ENCODE measurements at regions not wholly inside any gene's neighbourhood (a gene's known extent, or its start where the extent isn't known, plus 50 kb on each side); places are given as distances from the start of the nearest gene placed in this dataset.

- intact Hi-C loops (cut with DNase I): no loop called here
- Histone ChIP-seq H3K27me3 (ENCODE audit: control insufficient read depth, insufficient read depth, low read length) (no peaks in the 10 kb centered on the region), H3K36me3 (ENCODE audit: control insufficient read depth in 2 of 3, insufficient read depth in 3 of 3, low read length in 3 of 3) (no peaks in the 10 kb centered on the region), H3K9me3 (ENCODE audit: control insufficient read depth in 2 of 3, insufficient read depth in 1 of 3, low read length in 3 of 3) (no peaks in the 10 kb centered on the region), H3K27ac (ENCODE audit: low read depth in 2 of 2, low read length in 2 of 2) (no peak overlapping the region), H3K4me1 (ENCODE audit: control insufficient read depth in 2 of 3, insufficient read depth in 2 of 3, low read depth in 1 of 3, low read length in 3 of 3) (no peaks in the 10 kb centered on the region), H3K4me3 (ENCODE audit: low read length in 3 of 3) (no peak overlapping the region), H3K9ac (ENCODE audit: low read length in 3 of 3) (no peak overlapping the region)
- FAIRE-seq (no peak), DNase-seq (no peak)
- TF ChIP-seq, protein P1, sequence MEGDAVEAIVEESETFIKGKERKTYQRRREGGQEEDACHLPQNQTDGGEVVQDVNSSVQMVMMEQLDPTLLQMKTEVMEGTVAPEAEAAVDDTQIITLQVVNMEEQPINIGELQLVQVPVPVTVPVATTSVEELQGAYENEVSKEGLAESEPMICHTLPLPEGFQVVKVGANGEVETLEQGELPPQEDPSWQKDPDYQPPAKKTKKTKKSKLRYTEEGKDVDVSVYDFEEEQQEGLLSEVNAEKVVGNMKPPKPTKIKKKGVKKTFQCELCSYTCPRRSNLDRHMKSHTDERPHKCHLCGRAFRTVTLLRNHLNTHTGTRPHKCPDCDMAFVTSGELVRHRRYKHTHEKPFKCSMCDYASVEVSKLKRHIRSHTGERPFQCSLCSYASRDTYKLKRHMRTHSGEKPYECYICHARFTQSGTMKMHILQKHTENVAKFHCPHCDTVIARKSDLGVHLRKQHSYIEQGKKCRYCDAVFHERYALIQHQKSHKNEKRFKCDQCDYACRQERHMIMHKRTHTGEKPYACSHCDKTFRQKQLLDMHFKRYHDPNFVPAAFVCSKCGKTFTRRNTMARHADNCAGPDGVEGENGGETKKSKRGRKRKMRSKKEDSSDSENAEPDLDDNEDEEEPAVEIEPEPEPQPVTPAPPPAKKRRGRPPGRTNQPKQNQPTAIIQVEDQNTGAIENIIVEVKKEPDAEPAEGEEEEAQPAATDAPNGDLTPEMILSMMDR (IDR thresholded peaks at IDR 0.05; ENCODE audit: borderline replicate concordance, extremely low read depth, insufficient read depth): no peak
Measured at GRCh38 chrY:16562491-16562890, 1317.5 kb downstream of the CDY2B start.

GRCh38 chrY:16522021-16522420 lies 1358.0 kb downstream of the CDY2B start:
- TF ChIP-seq, protein P1 (IDR thresholded peaks at IDR 0.05; ENCODE audit: borderline replicate concordance, extremely low read depth, insufficient read depth): no peak
- H3K9ac ChIP-seq (ENCODE audit: low read length in 3 of 3): no peak overlapping the region
- no peaks in the 10 kb centered on the region for H3K36me3 ChIP-seq (ENCODE audit: control insufficient read depth in 2 of 3, insufficient read depth in 3 of 3, low read length in 3 of 3)
- H3K27me3 ChIP-seq (ENCODE audit: control insufficient read depth, insufficient read depth, low read length): no peaks in the 10 kb centered on the region
- H3K4me3 ChIP-seq (ENCODE audit: low read length in 3 of 3): no peak overlapping the region
- no peak for DNase-seq
- no peaks in the 10 kb centered on the region for H3K9me3 ChIP-seq (ENCODE audit: control insufficient read depth in 2 of 3, insufficient read depth in 1 of 3, low read length in 3 of 3)
- H3K4me1 ChIP-seq (ENCODE audit: control insufficient read depth in 2 of 3, insufficient read depth in 2 of 3, low read depth in 1 of 3, low read length in 3 of 3): no peaks in the 10 kb centered on the region
- no peak overlapping the region for H3K27ac ChIP-seq (ENCODE audit: low read depth in 2 of 2, low read length in 2 of 2)
- intact Hi-C loops (cut with DNase I): no loop called here
- FAIRE-seq: no peak

- Histone ChIP-seq H3K4me1 (ENCODE audit: control insufficient read depth in 2 of 3, insufficient read depth in 2 of 3, low read depth in 1 of 3, low read length in 3 of 3) (no peaks in the 10 kb centered on the region), H3K27ac (ENCODE audit: low read depth in 2 of 2, low read length in 2 of 2) (no peak overlapping the region), H3K36me3 (ENCODE audit: control insufficient read depth in 2 of 3, insufficient read depth in 3 of 3, low read length in 3 of 3) (no peaks in the 10 kb centered on the region), H3K4me3 (ENCODE audit: low read length in 3 of 3) (no peak overlapping the region), H3K9ac (ENCODE audit: low read length in 3 of 3) (no peak overlapping the region), H3K27me3 (ENCODE audit: control insufficient read depth, insufficient read depth, low read length) (no peaks in the 10 kb centered on the region), H3K9me3 (ENCODE audit: control insufficient read depth in 2 of 3, insufficient read depth in 1 of 3, low read length in 3 of 3) (no peaks in the 10 kb centered on the region)
- FAIRE-seq (no peak), DNase-seq (no peak)
- TF ChIP-seq, protein P1 (IDR thresholded peaks at IDR 0.05; ENCODE audit: borderline replicate concordance, extremely low read depth, insufficient read depth): no peak
- intact Hi-C loops (cut with DNase I): no loop called here
Measured at GRCh38 chrY:16502733-16503214, 1377.2 kb downstream of the CDY2B start.

GRCh38 chrY:16490706-16491105 lies 1389.3 kb downstream of the CDY2B start:
- H3K4me3 ChIP-seq (ENCODE audit: low read length in 3 of 3): no peak overlapping the region
- H3K9me3 ChIP-seq (ENCODE audit: control insufficient read depth in 2 of 3, insufficient read depth in 1 of 3, low read length in 3 of 3): no peaks in the 10 kb centered on the region
- intact Hi-C loops (cut with DNase I): no loop called here
- FAIRE-seq: no peak
- no peaks in the 10 kb centered on the region for H3K36me3 ChIP-seq (ENCODE audit: control insufficient read depth in 2 of 3, insufficient read depth in 3 of 3, low read length in 3 of 3)
- H3K27ac ChIP-seq (ENCODE audit: low read depth in 2 of 2, low read length in 2 of 2): no peak overlapping the region
- H3K9ac ChIP-seq (ENCODE audit: low read length in 3 of 3): no peak overlapping the region
- no peak for DNase-seq
- H3K27me3 ChIP-seq (ENCODE audit: control insufficient read depth, insufficient read depth, low read length): no peaks in the 10 kb centered on the region
- H3K4me1 ChIP-seq (ENCODE audit: control insufficient read depth in 2 of 3, insufficient read depth in 2 of 3, low read depth in 1 of 3, low read length in 3 of 3): no peaks in the 10 kb centered on the region
- TF ChIP-seq, protein P1 (IDR thresholded peaks at IDR 0.05; ENCODE audit: borderline replicate concordance, extremely low read depth, insufficient read depth): no peak
